GM21528 (cell line): ENCODE measurements at regions not wholly inside any gene's neighbourhood (a gene's known extent, or its start where the extent isn't known, plus 50 kb on each side); places are given as distances from the start of the nearest gene placed in this dataset.
"Not testable (repeated sequence)": the region's sequence is repeated elsewhere in the genome, so short reads cannot be mapped to it uniquely, and the experiment has no call there.

Source experiments
- ATAC-seq: cut with Tn5 transposase; IDR thresholded peaks from one replicate; pipeline ENCODE4 v1.9.1; 2021; ENCODE audit warnings: mild to moderate bottlenecking, moderate library complexity; ENCODE audit not compliant: unreplicated experiment, low FRiP score

GRCh38 chr11:122405547-122406341 is 249.8 kb upstream of the UBASH3B start:
- no peak for ATAC-seq

GRCh38 chr11:122404571-122404970 is 251.0 kb upstream of the UBASH3B start:
- ATAC-seq = no peak

- not testable (repeated sequence) for ATAC-seq
Observed at GRCh38 chr11:122401581-122401980, 253.9 kb upstream of the UBASH3B start.

GRCh38 chr11:122399375-122399774 is 256.1 kb upstream of the UBASH3B start:
- no peak for ATAC-seq

- no peak for ATAC-seq
Observed at GRCh38 chr11:122398851-122399250, 256.7 kb upstream of the UBASH3B start.

GRCh38 chr11:122398167-122398566 is 257.4 kb upstream of the UBASH3B start:
- no peak for ATAC-seq

GRCh38 chr11:122395282-122395681 is 260.2 kb upstream of the UBASH3B start:
- ATAC-seq = no peak

- ATAC-seq = no peak
Observed at GRCh38 chr11:122394313-122394712, 261.2 kb upstream of the UBASH3B start.

GRCh38 chr11:122393209-122393860 is 262.2 kb upstream of the UBASH3B start:
- ATAC-seq = no peak

- no peak for ATAC-seq
Observed at GRCh38 chr11:122392508-122392907, 263.0 kb upstream of the UBASH3B start.

GRCh38 chr11:122391049-122391448 is 264.5 kb upstream of the UBASH3B start:
- no peak for ATAC-seq

GRCh38 chr11:122383186-122383585 is 267.2 kb upstream of the BLID start:
- no peak for ATAC-seq

- no peak for ATAC-seq
Observed at GRCh38 chr11:122375687-122376399, 259.8 kb upstream of the BLID start.

GRCh38 chr11:122368796-122369195 is 252.8 kb upstream of the BLID start:
- ATAC-seq = no peak

GRCh38 chr11:122367809-122368231 is 251.8 kb upstream of the BLID start:
- ATAC-seq = no peak

- ATAC-seq = no peak
Observed at GRCh38 chr11:122365610-122366360, 249.8 kb upstream of the BLID start.

GRCh38 chr11:122363296-122363695 is 247.3 kb upstream of the BLID start:
- ATAC-seq = no peak

- ATAC-seq = no peak
Observed at GRCh38 chr11:122362381-122362780, 246.4 kb upstream of the BLID start.

GRCh38 chr11:122360875-122361274 is 244.9 kb upstream of the BLID start:
- ATAC-seq = no peak

GRCh38 chr11:122359081-122359571 is 243.1 kb upstream of the BLID start:
- no peak for ATAC-seq
